ENCODE measurements at regions not wholly inside any gene's neighbourhood (a gene's known extent, or its start where the extent isn't known, plus 50 kb on each side); places are given as distances from the start of the nearest gene placed in this dataset.

GRCh38 chr4:134720030-134720429, 518.4 kb upstream of the PABPC4L start:
- TF ChIP-seq CTCF (IDR thresholded peaks at IDR 0.05) (no peak), EP300 (IDR thresholded peaks at IDR 0.05) (no peak), POLR2AphosphoS5 (IDR thresholded peaks at IDR 0.05) (no peak)

All from suprapubic skin (tissue), 4 donors.